ENCODE measurements at regions not wholly inside any gene's neighbourhood (a gene's known extent, or its start where the extent isn't known, plus 50 kb on each side); places are given as distances from the start of the nearest gene placed in this dataset.
"Not testable (repeated sequence)": the region's sequence is repeated elsewhere in the genome, so short reads cannot be mapped to it uniquely, and the experiment has no call there.

DNA sequence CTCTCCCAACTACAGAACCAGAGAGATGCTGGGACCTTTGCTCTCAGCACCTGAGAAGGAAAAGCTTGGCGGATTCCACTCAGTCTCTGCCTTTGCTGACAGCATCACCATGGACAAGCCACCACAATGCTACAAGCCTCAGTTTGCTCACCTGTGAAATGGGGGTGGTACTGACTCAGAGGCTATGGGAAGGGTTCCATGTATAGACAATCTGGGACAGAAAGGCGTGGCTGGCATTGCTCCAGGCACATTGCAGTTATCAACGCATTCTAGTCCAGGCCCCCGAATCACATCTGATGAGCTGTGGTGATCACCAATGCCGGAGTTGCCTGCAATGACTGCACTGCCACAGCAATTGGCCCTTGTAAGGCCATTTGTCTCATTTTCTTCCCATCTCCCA is 72.6 kb downstream of the ISX start:
- no peaks in the 10 kb centered on the region for H3K4me1 ChIP-seq
- no peak overlapping the region for H3K4me3 ChIP-seq
- H3K36me3 ChIP-seq (replicated peaks), result no peaks in the 10 kb centered on the region
- in situ Hi-C loops (cut with MboI; ENCODE audit: low sequenced_read_pairs), result loop anchor here (25.0 kb wide), 1 partner anchor 726 kb away; no protein-coding TSS in a partner anchor
- H3K9me3 ChIP-seq, result no peaks in the 10 kb centered on the region
- no peak for DNase-seq (ENCODE audit: low spot score in 2 of 2)
- H3K27me3 ChIP-seq (ENCODE audit: low read depth), result peaks cover 4% of the 10 kb centered on the region; the same call in 1 of the 2 replicates

DNA sequence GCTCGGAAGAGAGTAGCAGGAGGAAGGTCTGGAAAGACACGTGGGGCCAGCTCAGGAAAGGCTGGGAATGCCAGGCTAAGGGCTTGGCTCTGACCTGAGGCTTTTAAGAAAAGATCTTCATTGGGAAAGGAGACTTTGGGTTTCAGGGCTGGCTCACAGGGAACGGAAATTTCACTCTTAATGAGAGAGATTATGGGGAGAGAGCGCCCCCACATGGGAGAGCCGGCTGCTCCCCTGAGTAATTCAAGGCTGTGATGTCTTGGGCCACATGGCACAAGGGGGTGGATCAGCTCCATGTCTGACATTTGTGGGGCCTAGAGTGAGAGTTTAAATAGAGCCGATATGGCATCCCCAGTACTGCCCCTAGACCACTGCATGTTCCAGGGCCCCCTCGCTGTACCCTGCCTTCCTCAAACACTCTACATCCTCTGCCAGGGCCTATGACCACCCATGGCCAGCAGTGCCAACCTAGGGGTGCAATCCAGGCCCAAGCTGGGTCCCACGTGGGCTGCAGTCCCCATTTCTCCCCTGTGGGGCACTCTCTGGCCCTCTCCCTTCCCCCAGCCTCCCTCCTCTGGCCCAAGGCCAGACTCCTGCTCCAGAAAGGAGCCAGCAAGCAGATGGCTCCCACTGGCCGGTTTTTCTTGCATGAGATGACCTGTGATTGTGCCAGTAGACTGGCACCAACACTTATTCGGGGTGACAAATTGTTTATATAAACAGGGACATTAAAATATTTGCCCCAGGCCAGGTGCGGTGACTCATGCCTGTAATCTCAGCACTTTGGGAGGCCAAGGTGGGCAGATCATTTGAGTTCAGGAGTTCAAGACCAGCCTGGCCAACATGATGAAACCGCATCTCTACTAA is 75.2 kb downstream of the ISX start:
- in situ Hi-C loops (cut with MboI; ENCODE audit: low sequenced_read_pairs), result loop anchor here (25.0 kb wide), 1 partner anchor 729 kb away; no protein-coding TSS in a partner anchor
- no peaks in the 10 kb centered on the region for H3K36me3 ChIP-seq (replicated peaks)
- 0 out of 2 replicates have a peak, but pooled peaks cover 4% of the 10 kb centered on the region for H3K27me3 ChIP-seq (ENCODE audit: low read depth)
- no peak overlapping the region for H3K4me3 ChIP-seq
- H3K4me1 ChIP-seq, result no peaks in the 10 kb centered on the region
- H3K9me3 ChIP-seq, result no peaks in the 10 kb centered on the region
- DNase-seq (ENCODE audit: low spot score in 2 of 2), result no peak

DNA sequence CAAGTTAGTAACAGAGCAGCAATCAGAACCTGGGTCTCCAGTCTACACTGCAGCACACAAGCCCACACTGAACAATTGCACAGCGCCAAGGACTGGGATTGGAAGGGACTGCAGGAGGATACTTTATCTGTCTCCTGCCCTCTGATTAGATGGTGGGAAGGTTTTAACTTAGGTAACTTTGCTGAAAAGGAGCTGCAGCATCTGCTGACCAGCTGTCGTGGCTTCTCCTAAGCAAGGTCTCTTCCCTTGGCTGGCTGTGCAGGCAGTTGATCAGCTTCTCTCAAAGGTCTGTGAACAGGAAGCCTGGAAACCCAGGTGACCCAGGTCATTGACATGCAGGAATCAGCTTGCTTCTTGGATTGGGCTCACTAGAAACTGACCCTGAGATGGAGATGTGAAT is 82.4 kb downstream of the ISX start:
- Histone ChIP-seq H3K36me3 (replicated peaks) (no peaks in the 10 kb centered on the region), H3K9me3 (no peaks in the 10 kb centered on the region), H3K27me3 (ENCODE audit: low read depth) (peaks cover 5% of the 10 kb centered on the region; the same call in 1 of the 2 replicates), H3K4me3 (no peak overlapping the region), H3K4me1 (no peaks in the 10 kb centered on the region)
- DNase-seq (ENCODE audit: low spot score in 2 of 2), result no peak
- in situ Hi-C loops (cut with MboI; ENCODE audit: low sequenced_read_pairs), result loop anchor here (25.0 kb wide), 1 partner anchor 736 kb away; no protein-coding TSS in a partner anchor

DNA sequence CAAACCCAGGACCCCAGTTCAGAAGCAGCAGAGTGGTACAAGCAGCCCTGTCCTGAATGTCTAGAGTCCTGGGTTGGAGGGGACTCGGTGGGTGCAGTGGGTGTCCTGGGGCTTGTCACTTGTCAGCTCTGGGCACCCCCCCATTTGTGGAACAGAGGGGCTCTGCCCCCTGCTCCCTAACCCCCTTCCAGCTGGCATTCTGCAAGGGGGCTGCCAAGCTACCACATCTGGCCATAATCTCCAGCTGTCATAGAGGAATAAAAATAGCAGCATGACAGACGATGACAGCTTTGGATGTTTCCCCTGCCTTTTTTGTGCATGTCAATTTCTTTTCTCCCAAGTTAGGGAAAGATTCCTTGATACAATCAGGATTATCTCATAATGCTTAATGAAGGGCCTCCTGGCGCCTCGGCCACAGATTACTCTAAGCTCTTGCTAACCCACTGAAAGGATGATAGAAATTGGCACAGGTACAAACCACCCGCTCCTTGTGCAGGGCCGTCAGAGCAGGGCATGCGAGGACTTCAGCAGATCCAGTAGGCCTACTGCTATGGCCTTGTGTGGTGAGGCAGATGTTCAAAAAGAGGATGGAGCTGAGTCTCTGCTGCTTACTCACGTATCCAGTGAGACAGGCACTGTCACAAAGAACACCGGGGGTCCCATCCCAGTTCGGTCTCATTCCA is 83.0 kb downstream of the ISX start:
- H3K9me3 ChIP-seq, result no peaks in the 10 kb centered on the region
- in situ Hi-C loops (cut with MboI; ENCODE audit: low sequenced_read_pairs), result loop anchor here (25.0 kb wide), 1 partner anchor 737 kb away; no protein-coding TSS in a partner anchor
- DNase-seq (ENCODE audit: low spot score in 2 of 2), result no peak

DNA sequence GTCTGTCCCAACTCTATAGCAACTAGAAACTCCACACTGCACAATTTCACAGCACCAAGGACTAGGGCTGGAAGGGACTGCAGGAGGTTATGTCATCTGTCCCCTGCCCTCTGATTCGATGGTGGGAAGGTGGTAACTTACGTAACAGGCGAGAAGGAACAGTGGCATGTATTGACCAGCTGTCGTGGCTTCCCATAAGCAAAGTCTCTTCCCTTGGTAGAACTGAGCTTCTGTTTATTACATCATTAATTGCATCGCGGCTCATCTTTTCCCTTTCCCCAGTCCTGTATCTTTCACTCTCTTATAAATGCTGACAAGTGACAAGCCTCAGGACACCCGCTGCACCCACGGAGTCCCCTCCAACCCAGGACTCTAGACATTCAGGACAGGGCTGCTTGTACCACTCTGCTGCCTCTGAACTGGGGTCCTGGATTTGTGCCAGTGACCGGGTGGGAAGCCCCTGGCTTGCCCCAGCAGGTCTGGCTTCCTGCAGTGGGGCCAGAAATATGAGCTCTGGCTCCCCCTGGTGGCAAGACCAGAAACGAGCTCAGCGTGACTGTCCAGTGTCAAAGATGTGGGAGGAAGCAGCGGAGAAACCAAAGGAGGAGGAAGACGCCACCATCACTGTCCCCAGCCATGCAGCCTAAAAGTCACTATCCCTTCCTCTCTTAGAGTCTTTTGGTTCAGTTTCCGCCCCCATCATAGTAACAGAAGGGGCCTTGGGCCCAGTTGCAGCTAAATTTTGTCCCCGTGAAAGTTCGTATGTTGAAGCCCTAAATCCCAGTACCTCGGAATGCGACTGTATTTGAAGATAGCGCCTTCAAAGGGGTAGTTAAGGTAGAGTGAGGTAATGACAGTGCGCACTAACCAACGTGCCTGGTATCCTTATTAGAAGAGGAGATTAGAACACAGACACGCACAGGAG is 84.5 kb downstream of the ISX start:
- in situ Hi-C loops (cut with MboI; ENCODE audit: low sequenced_read_pairs), result no loop called here

More for the DNA sequence above, 83.0 kb downstream of the ISX start:
- Histone ChIP-seq H3K4me3 (no peak overlapping the region), H3K36me3 (replicated peaks) (no peaks in the 10 kb centered on the region), H3K27me3 (ENCODE audit: low read depth) (peaks cover 5% of the 10 kb centered on the region; the same call in 1 of the 2 replicates), H3K4me1 (no peaks in the 10 kb centered on the region)

DNA sequence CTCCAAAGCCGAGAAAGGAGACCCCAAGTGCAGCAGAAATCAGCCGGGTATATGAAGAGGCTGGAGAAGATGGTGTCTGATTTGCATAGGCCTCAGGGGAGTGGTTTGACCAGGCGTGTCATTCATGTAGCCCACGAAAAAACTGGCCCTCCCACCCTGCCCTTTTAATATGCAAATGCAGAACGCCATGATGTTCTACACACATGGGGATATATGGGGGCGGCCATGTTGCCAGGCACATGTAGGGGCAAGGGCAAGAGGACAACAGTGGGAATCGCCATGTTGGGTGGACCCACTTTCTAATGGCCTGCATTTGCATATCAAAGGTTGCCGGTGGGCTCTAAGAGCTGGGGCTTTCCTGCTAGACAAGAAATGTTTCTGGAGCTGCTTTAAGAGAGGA is 86.4 kb downstream of the ISX start:
- in situ Hi-C loops (cut with MboI; ENCODE audit: low sequenced_read_pairs), result no loop called here
- no peak overlapping the region for H3K4me3 ChIP-seq
- no peaks in the 10 kb centered on the region for H3K36me3 ChIP-seq (replicated peaks)
- H3K9me3 ChIP-seq, result no peaks in the 10 kb centered on the region
- DNase-seq (ENCODE audit: low spot score in 2 of 2), result peak in 1 of 2 experiments; percentile 42
- H3K27me3 ChIP-seq (ENCODE audit: low read depth), result peaks cover 7% of the 10 kb centered on the region; the same call in 1 of the 2 replicates
- no peaks in the 10 kb centered on the region for H3K4me1 ChIP-seq

More for the DNA sequence above, 84.5 kb downstream of the ISX start:
- no peak overlapping the region for H3K4me3 ChIP-seq
- peaks cover 9% of the 10 kb centered on the region; the same call in 1 of the 2 replicates for H3K27me3 ChIP-seq (ENCODE audit: low read depth)
- H3K9me3 ChIP-seq, result no peaks in the 10 kb centered on the region
- H3K36me3 ChIP-seq (replicated peaks), result no peaks in the 10 kb centered on the region
- DNase-seq (ENCODE audit: low spot score in 2 of 2), result peak; percentile 18 to 82
- no peaks in the 10 kb centered on the region for H3K4me1 ChIP-seq

DNA sequence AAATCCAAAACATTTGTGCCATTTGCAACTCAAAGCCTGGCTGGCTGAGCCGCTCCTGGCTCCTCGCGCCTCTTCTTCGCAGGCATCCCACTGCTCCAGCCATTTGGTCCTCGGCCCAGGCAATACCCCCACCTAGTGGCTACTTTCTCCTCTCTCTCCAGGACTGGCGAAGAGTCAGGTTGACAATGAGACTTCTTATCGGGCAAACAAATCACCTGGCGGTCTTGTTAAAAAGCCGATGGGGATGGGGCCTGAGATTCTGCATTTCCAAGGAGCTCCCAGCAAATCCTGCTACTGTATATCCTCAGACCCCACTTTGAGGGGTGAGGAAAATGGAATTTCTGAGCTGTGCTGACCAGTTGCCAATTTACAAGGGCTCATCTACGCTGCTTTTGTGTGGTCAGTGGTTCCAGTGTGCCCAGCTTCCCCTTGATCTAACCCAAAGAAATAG is 89.0 kb downstream of the ISX start:
- DNase-seq (ENCODE audit: low spot score in 2 of 2), result peak; percentile 54 to 77
- Histone ChIP-seq H3K4me1 (no peaks in the 10 kb centered on the region), H3K4me3 (no peak overlapping the region), H3K36me3 (replicated peaks) (no peaks in the 10 kb centered on the region), H3K27me3 (ENCODE audit: low read depth) (peaks cover 4% of the 10 kb centered on the region; the same call in 1 of the 2 replicates), H3K9me3 (no peaks in the 10 kb centered on the region)
- in situ Hi-C loops (cut with MboI; ENCODE audit: low sequenced_read_pairs), result no loop called here

DNA sequence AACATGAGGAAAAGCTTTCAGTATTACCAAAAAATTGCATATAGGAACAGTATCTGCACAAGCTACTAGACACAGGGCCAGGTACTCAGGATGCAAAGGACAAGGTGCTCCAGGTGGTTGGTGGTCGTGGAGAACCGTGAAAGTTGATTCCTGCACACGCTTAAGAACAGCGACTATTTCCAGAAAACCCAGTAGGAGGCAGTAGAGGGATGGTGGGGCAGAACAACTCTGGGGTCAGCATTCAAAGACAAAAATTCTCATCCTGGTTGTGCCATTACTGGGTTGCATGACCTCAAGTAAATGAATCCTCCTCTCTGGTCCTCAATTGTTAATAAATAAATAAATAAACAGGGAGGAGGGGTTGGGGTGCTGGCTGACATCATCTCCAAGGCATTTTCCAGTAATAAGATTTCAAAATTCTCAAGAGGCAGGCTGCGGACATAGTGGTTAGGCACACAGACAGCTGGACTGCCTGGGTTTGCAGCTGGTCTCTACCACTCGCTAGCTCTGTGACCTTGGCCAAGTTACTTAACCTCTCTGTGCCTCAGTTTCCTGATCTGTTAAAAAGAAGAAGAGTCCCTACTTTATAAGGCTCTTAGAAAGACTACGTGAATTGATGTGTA is 89.6 kb downstream of the ISX start:
- no peak for DNase-seq (ENCODE audit: low spot score in 2 of 2)
- no peaks in the 10 kb centered on the region for H3K4me1 ChIP-seq
- in situ Hi-C loops (cut with MboI; ENCODE audit: low sequenced_read_pairs), result no loop called here
- no peaks in the 10 kb centered on the region for H3K36me3 ChIP-seq (replicated peaks)
- no peak overlapping the region for H3K4me3 ChIP-seq
- H3K27me3 ChIP-seq (ENCODE audit: low read depth), result peaks cover 4% of the 10 kb centered on the region; the same call in 1 of the 2 replicates
- no peaks in the 10 kb centered on the region for H3K9me3 ChIP-seq

DNA sequence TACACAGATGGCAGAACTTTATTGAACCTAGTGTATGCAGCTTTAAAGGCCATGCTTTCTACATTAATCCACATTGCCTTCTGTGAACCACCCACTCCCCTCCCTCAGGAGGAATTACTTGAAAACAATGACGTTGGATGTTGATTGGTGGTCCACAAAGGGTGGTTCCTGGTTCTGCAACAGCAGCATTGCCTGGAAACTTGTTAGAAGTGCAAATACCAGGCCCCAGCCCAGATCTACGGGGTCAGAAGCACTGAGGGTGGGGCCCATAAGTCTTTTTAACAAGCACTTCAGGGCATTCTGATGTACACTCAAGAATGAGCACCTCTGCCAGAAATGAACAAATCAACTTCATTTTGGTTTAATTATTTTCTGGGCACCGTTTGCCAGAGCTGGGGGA is 91.0 kb downstream of the ISX start:
- Histone ChIP-seq H3K4me1 (no peaks in the 10 kb centered on the region), H3K36me3 (replicated peaks) (no peaks in the 10 kb centered on the region), H3K9me3 (no peaks in the 10 kb centered on the region), H3K27me3 (ENCODE audit: low read depth) (peaks cover 4% of the 10 kb centered on the region; the same call in 1 of the 2 replicates), H3K4me3 (no peak overlapping the region)
- DNase-seq (ENCODE audit: low spot score in 2 of 2), result no peak
- in situ Hi-C loops (cut with MboI; ENCODE audit: low sequenced_read_pairs), result no loop called here

DNA sequence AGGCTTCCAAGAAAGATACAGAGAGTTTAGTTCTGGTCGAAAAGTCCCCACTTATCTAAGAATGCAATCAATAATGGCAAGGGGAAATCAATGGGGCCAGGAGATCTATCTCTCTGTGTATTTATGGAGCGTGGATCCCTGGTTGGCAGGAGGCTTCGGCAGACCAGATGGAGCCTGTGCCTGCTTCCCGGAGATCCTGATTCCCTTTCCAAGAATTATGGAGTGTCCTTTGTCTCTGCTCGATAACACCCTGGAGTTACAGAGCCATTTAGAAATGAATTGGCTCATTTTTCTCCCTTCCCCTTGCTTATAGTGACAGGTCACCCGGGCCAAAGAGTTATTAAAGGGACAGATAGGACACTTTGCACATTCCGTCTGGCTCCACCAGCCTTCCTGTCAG is 92.4 kb downstream of the ISX start:
- no peak for DNase-seq (ENCODE audit: low spot score in 2 of 2)
- Histone ChIP-seq H3K9me3 (no peaks in the 10 kb centered on the region), H3K27me3 (ENCODE audit: low read depth) (peaks cover 6% of the 10 kb centered on the region; the same call in 1 of the 2 replicates), H3K4me1 (no peaks in the 10 kb centered on the region), H3K36me3 (replicated peaks) (no peaks in the 10 kb centered on the region), H3K4me3 (no peak overlapping the region)
- in situ Hi-C loops (cut with MboI; ENCODE audit: low sequenced_read_pairs), result no loop called here

DNA sequence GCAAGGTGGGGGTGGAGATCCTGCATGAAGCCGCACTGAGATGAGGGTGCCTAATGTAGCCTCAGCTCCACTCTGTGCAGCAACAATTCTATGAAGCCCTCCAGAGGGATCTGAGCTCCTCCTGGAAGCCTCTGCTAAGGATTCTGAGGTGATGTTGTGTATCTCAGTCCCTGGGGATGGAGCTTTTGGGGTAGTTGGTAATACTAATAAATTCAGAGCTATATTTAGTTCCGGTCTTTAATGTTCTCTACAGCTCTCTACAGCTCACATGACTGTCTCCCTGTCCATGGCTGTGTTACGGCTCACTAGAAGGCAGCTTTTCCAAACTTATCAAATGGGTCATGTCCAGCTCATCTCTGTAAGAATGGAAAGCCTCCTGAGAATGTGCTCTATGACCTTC is 93.4 kb downstream of the ISX start:
- Histone ChIP-seq H3K4me3 (no peak overlapping the region), H3K36me3 (replicated peaks) (no peaks in the 10 kb centered on the region), H3K27me3 (ENCODE audit: low read depth) (peaks cover 6% of the 10 kb centered on the region; the same call in 1 of the 2 replicates), H3K9me3 (no peaks in the 10 kb centered on the region), H3K4me1 (no peaks in the 10 kb centered on the region)
- in situ Hi-C loops (cut with MboI; ENCODE audit: low sequenced_read_pairs), result no loop called here
- no peak for DNase-seq (ENCODE audit: low spot score in 2 of 2)

DNA sequence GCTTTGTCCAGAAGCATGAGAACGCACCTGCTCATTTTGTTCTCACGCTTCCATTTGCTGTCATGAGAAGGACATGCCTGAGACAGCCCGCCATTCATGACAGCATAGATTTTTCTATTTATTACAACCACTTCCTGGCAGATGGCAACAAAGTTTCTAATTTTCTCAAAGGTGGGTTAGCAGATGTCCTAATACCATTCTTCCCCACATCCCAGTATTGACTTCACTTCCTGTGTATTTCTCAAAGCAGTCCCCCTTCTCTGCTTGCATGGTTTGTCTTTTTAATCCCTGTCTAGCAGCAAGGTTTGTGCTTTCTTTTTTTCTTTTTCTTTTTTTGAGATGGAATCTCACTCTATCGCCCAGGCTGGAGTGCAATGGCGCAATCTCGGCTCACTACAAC is 94.3 kb downstream of the ISX start:
- no peaks in the 10 kb centered on the region for H3K9me3 ChIP-seq
- DNase-seq (ENCODE audit: low spot score in 2 of 2), result no peak

DNA sequence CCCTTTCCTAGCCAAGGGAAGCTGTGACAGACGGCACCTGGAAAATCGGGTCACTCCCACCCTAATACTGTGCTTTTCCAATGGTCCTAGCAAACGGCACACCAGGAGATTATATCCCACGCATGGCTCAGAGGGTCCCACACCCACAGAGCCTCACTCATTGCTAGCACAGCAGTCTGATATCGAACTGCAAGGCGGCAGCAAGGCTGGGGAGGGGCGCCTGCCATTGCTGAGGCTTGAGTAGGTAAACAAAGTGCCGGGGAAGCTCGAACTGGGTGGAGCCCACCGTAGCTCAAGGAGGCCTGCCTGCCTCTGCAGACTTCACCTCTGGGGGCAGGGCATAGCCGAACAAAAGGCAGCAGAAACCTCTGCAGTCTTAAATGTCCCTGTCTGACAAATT is 91.4 kb upstream of the HMGXB4 start:
- H3K4me1 ChIP-seq; DNase-seq (ENCODE audit: low spot score in 2 of 2); H3K4me3 ChIP-seq; H3K9me3 ChIP-seq; in situ Hi-C loops (cut with MboI; ENCODE audit: low sequenced_read_pairs); H3K27me3 ChIP-seq (ENCODE audit: low read depth); H3K36me3 ChIP-seq (replicated peaks): not testable (repeated sequence)

More for the DNA sequence above, 94.3 kb downstream of the ISX start:
- 0 out of 2 replicates have a peak, but pooled peaks cover 3% of the 10 kb centered on the region for H3K27me3 ChIP-seq (ENCODE audit: low read depth)
- H3K4me3 ChIP-seq, result no peak overlapping the region
- in situ Hi-C loops (cut with MboI; ENCODE audit: low sequenced_read_pairs), result no loop called here
- H3K36me3 ChIP-seq (replicated peaks), result no peaks in the 10 kb centered on the region
- H3K4me1 ChIP-seq, result no peaks in the 10 kb centered on the region

All from HAP-1 (cell line).